AG09319 (cell line): ENCODE measurements at regions not wholly inside any gene's neighbourhood (a gene's known extent, or its start where the extent isn't known, plus 50 kb on each side); places are given as distances from the start of the nearest gene placed in this dataset.
"Not testable (repeated sequence)": the region's sequence is repeated elsewhere in the genome, so short reads cannot be mapped to it uniquely, and the experiment has no call there.

Experiments
- DNase-seq: peaks from one replicate; pipeline ENCODE4 v3.0.0-alpha.2; 2010; ENCODE audit warnings: low read depth; ENCODE audit errors: extremely low read depth
- CTCF ChIP-seq: IDR thresholded peaks from 2 replicates; pipeline ENCODE4 v1.5.1; 2011; ENCODE audit warnings: low read depth, mild to moderate bottlenecking, inconsistent platforms, low read length, moderate library complexity

GRCh38 chr3:87949879-87950208 lies 109.0 kb downstream of the CGGBP1 start:
- no peak for DNase-seq
- TF ChIP-seq CTCF = no peak

GRCh38 chr3:87949189-87949878 lies 109.5 kb downstream of the CGGBP1 start:
- TF ChIP-seq CTCF = no peak
- DNase-seq = no peak

- not testable (repeated sequence) for DNase-seq
Measured at GRCh38 chr3:87946007-87946406, 112.8 kb downstream of the CGGBP1 start.

- DNase-seq = not testable (repeated sequence)
Measured at GRCh38 chr3:87942256-87942655, 116.5 kb downstream of the CGGBP1 start.

GRCh38 chr3:87924485-87924884 lies 134.3 kb downstream of the CGGBP1 start:
- DNase-seq = no peak
- no peak for TF ChIP-seq CTCF

GRCh38 chr3:87920549-87920948 lies 138.3 kb downstream of the CGGBP1 start:
- DNase-seq = no peak
- TF ChIP-seq CTCF = no peak

GRCh38 chr3:87901141-87901540 lies 157.7 kb downstream of the CGGBP1 start:
- DNase-seq = no peak
- no peak for TF ChIP-seq CTCF

- no peak for DNase-seq
- no peak for TF ChIP-seq CTCF
Measured at GRCh38 chr3:87900061-87900460, 158.7 kb downstream of the CGGBP1 start.
